ENCODE measurements at regions not wholly inside any gene's neighbourhood (a gene's known extent, or its start where the extent isn't known, plus 50 kb on each side); places are given as distances from the start of the nearest gene placed in this dataset.
A peak's percentile ranks its signal among the peaks of the same experiment; 100 is the strongest.

- peak overlapping the region; percentile 52 for H3K27ac ChIP-seq (replicated peaks)
- H3K4me1 ChIP-seq, result peaks cover 35% of the 10 kb centered on the region
- no peaks in the 10 kb centered on the region for H3K36me3 ChIP-seq
- peaks cover 78% of the 10 kb centered on the region for H3K27me3 ChIP-seq (ENCODE audit: low read depth)
- intact Hi-C loops (cut with micrococcal nuclease), result loop anchor here (5.0 kb wide), 1 partner anchor 321 kb away; the partner anchor contains the start of gene PDGFRA
- TF ChIP-seq CTCF (IDR thresholded peaks at IDR 0.05; ENCODE audit: borderline replicate concordance), result no peak
- DNase-seq, result peak; percentile 33
- H3K9me3 ChIP-seq (replicated peaks), result no peaks in the 10 kb centered on the region
- H3K4me3 ChIP-seq, result peak overlapping the region; percentile 55
These were observed 158.4 kb downstream of the CHIC2 start for GRCh38 chr4:53905941-53906377.

- Histone ChIP-seq H3K4me3 (no peak overlapping the region), H3K9me3 (replicated peaks) (no peaks in the 10 kb centered on the region), H3K27ac (replicated peaks) (peak overlapping the region; percentile 52), H3K36me3 (no peaks in the 10 kb centered on the region), H3K4me1 (peaks cover 35% of the 10 kb centered on the region), H3K27me3 (ENCODE audit: low read depth) (peaks cover 75% of the 10 kb centered on the region)
- no peak for TF ChIP-seq CTCF (IDR thresholded peaks at IDR 0.05; ENCODE audit: borderline replicate concordance)
- no peak for DNase-seq
- intact Hi-C loops (cut with micrococcal nuclease), result loop anchor here (5.0 kb wide), 1 partner anchor 322 kb away; the partner anchor contains the start of gene PDGFRA
These were observed 159.0 kb downstream of the CHIC2 start for GRCh38 chr4:53905276-53905940.

GRCh38 chr4:53902786-53903185 lies 161.6 kb downstream of the CHIC2 start:
- no peak for TF ChIP-seq CTCF (IDR thresholded peaks at IDR 0.05; ENCODE audit: borderline replicate concordance)
- Histone ChIP-seq H3K27ac (replicated peaks) (no peak overlapping the region), H3K4me3 (no peak overlapping the region), H3K36me3 (no peaks in the 10 kb centered on the region), H3K4me1 (peaks cover 24% of the 10 kb centered on the region), H3K27me3 (ENCODE audit: low read depth) (peaks cover 64% of the 10 kb centered on the region), H3K9me3 (replicated peaks) (no peaks in the 10 kb centered on the region)
- no peak for DNase-seq
- intact Hi-C loops (cut with micrococcal nuclease), result no loop called here

- Histone ChIP-seq H3K4me3 (no peak overlapping the region), H3K9me3 (replicated peaks) (no peaks in the 10 kb centered on the region), H3K27me3 (ENCODE audit: low read depth) (peaks cover 39% of the 10 kb centered on the region), H3K27ac (replicated peaks) (peak overlapping the region; percentile 19), H3K36me3 (no peaks in the 10 kb centered on the region), H3K4me1 (peaks cover 4% of the 10 kb centered on the region)
- no peak for DNase-seq
- intact Hi-C loops (cut with micrococcal nuclease), result no loop called here
- TF ChIP-seq CTCF (IDR thresholded peaks at IDR 0.05; ENCODE audit: borderline replicate concordance), result no peak
These were observed 164.1 kb downstream of the CHIC2 start for GRCh38 chr4:53900271-53900649.

- H3K36me3 ChIP-seq, result no peaks in the 10 kb centered on the region
- no peaks in the 10 kb centered on the region for H3K9me3 ChIP-seq (replicated peaks)
- intact Hi-C loops (cut with micrococcal nuclease), result no loop called here
- DNase-seq, result no peak
- H3K27me3 ChIP-seq (ENCODE audit: low read depth), result peaks cover 34% of the 10 kb centered on the region
- H3K4me3 ChIP-seq, result no peak overlapping the region
- TF ChIP-seq CTCF (IDR thresholded peaks at IDR 0.05; ENCODE audit: borderline replicate concordance), result no peak
- H3K4me1 ChIP-seq, result peaks cover 4% of the 10 kb centered on the region
- H3K27ac ChIP-seq (replicated peaks), result peak overlapping the region; percentile 40
These were observed 164.7 kb downstream of the CHIC2 start for GRCh38 chr4:53899586-53900270.
